ENCODE measurements at regions not wholly inside any gene's neighbourhood (a gene's known extent, or its start where the extent isn't known, plus 50 kb on each side); places are given as distances from the start of the nearest gene placed in this dataset.

DNA sequence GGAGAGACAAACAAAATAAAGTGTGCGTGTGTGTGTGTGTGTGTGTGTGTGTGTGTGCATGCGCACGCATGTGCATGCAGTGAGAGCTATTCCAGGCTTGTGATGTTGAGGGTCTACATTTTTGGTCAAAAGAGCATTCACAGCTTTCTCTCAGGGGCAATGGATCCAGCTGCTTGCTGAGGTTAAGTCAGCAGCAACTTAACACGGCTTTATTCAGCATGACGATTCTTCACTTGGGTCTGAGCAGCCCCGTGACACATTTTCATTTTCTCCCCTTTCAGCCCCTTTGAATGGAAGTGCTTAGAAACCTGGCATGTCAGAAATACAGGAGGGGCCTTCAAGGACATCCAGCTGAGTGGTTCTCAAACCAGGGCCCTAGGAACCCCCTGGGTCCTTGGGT lies 66.4 kb upstream of the MED9 start:
- no peak for TF ChIP-seq POLR2A (IDR thresholded peaks at IDR 0.05; ENCODE audit: low read depth, low read length)
- TF ChIP-seq TAF1 (IDR thresholded peaks at IDR 0.05; ENCODE audit: low read depth, low read length) = no peak
- no peak for TF ChIP-seq PAX5 (IDR thresholded peaks at IDR 0.05; ENCODE audit: insufficient read depth, low read length, severe bottlenecking)
- no peak for TF ChIP-seq POLR2AphosphoS5 (IDR thresholded peaks at IDR 0.05; ENCODE audit: low read depth, low read length)
- TF ChIP-seq SPI1 (IDR thresholded peaks at IDR 0.05; ENCODE audit: low read depth, low read length) = no peak
